C4-2B (cell line): ENCODE measurements at regions not wholly inside any gene's neighbourhood (a gene's known extent, or its start where the extent isn't known, plus 50 kb on each side); places are given as distances from the start of the nearest gene placed in this dataset.

Experiments
- CTCF ChIP-seq: fragments of 450-650 bp; conservative IDR thresholded peaks from 2 replicates; pipeline ENCODE4 v1.5.1; 2017; ENCODE audit warnings: mild to moderate bottlenecking
- ZFX ChIP-seq: fragments of 450-650 bp; IDR thresholded peaks from 2 replicates; pipeline ENCODE4 v1.6.1; 2017

- TF ChIP-seq CTCF (no peak), ZFX (no peak)
Measured at GRCh38 chr1:81437649-81438048, 363.1 kb upstream of the ADGRL2 start.
